Renal cortex interstitium (tissue), 11 donors: ENCODE measurements at regions not wholly inside any gene's neighbourhood (a gene's known extent, or its start where the extent isn't known, plus 50 kb on each side); places are given as distances from the start of the nearest gene placed in this dataset.
"Not testable (repeated sequence)": the region's sequence is repeated elsewhere in the genome, so short reads cannot be mapped to it uniquely, and the experiment has no call there.

Experiments
- DNase-seq, 11 donors: peaks; one replicate each; pipeline ENCODE4 v3.0.0-alpha.2; 2013; ENCODE audit warnings: low read depth in 9 of 11, low spot score in 4 of 11; ENCODE audit errors: extremely low read depth in 1 of 11

- DNase-seq = not testable (repeated sequence)
These were observed 231.1 kb upstream of the NOTCH2NLA start for GRCh38 chr1:146459939-146460338.

DNA sequence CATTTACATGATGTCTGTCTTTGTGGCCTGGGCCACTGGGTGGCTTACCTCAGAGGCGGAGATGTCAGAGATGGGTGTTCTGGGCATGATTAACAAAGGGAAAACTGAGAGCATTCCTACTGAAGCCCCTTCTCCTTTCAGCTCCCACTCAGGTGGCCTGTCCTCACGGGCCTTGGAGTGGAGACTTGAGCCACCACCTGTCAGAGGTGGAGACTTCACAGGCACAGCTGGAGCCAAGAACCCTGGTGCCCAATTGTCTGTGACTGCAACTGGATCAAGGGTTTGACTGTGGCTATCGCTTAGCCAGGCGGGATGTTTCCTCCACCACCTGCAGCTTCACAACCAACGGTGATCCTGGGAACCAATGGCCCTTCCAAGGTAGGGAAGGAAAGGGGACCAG, 230.5 kb upstream of the NOTCH2NLA start:
- DNase-seq = not testable (repeated sequence)

DNA sequence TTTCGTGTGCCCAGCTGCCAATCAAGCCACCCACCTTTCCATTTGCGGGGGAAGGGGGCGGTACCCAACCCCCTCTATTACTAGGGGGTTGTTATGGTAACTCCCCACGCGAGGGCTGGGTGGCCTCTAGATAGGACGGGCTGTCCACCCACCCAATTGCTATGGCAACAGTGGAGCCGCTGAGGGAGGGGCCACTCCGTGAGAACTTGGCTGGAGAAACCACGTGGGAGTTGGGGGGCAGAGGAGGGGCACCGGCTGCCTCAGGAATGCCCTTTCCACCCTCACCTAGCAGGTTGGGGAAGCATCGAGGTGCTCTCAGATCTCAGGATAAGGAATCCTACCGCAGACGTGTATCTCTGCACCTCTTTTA, 220.0 kb upstream of the NOTCH2NLA start:
- DNase-seq = not testable (repeated sequence)

DNA sequence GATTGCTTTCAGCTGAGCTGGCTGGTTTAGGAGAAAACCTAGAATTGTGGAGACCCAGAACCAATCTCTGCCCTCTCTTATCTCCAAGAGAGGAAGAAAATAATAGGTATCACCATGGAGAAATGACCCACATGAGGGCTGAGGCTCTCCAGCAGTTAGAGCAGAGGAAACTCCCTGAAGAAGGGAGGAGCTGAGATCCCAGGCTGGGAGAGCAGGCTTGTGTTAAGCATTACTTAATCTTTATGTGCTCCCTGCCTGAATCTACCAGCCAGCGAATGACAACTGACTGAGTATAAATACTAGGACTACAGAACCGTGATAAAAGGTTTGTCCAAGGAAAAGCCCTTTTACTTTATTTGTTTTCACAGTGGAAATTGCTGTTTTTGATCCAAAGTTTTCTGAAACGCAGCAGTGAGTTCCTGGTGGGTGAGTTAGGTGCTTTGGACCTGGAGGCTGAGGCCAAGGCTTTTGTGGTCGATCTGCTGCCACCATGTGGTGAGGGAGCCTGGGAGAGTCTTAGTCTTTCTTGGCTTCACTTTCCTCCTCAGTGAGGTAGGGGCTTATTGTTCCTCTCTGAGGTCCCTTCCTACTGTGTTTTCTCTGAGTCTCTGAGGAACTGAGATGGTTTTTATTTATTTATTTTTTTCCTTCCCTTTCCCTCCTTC, 219.5 kb upstream of the NOTCH2NLA start:
- not testable (repeated sequence) for DNase-seq

GRCh38 chr1:146443871-146444222, 215.0 kb upstream of the NOTCH2NLA start:
- DNase-seq = peak in 4 of 11 donors; percentile 0 to 5 (median 2)

GRCh38 chr1:146443088-146443870, 214.5 kb upstream of the NOTCH2NLA start:
- DNase-seq = peak in 1 of 11 donors; percentile 0

DNA sequence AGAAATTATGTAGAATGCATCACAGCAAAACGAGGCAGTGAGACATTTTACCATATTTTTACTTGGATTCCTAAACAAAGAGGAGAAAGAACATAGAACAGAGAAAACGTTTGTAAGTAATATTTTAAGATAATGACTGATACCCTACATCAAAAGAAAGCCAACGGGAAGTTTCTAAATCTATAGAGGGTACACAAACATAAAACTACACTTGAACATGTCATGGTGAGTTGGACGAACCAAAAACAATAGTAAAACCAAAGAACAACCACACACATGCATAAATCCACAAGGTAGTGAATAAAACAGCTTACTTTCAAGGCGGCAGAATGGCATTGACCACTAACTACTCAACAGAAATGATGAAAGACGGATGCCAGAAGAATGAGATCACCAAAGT, 209.7 kb upstream of the NOTCH2NLA start:
- not testable (repeated sequence) for DNase-seq

DNA sequence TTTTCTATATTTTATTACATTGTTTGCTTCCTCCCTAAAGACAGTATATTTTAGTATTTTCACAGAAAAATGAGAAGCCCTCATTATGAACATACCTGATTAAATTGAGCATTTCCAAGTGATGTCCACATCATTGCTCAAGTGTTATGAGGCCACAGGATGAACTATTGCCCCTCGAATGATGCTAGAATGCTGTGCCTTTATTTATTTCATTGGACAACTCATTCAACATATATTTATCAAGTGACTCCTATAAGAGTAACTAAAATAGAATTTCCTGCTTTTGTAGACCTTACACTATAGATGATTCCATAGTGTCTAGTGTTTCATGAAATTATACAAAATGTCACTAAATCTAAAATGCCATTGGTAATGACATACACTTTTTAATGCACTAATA, 187.8 kb upstream of the NOTCH2NLA start:
- not testable (repeated sequence) for DNase-seq

DNA sequence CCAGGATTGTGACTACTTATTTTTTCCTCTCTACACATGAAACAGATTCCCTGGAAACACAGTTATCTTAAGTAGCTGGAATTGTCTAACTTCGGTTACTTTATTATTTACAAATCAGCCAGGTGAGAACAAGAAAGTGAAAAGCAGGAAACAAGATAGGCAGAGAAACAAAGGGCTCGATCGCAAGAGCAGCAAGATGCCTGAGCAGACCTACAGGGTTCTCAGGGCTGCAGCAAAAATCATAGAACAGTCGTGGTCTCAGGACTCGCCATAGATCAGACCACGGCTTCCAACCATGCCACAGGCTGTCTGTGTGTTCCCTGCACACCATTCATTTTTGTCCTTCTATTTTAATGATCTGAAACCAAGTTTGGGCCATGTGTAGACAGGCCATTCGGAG, 186.2 kb upstream of the NOTCH2NLA start:
- DNase-seq = not testable (repeated sequence)

- DNase-seq = peak in 1 of 11 donors; percentile 4
These were observed 185.1 kb upstream of the NOTCH2NLA start for GRCh38 chr1:146413911-146414310.

- not testable (repeated sequence) for DNase-seq
These were observed 183.1 kb upstream of the NOTCH2NLA start for GRCh38 chr1:146411923-146412322.

- peak in 4 of 11 donors; percentile 41 to 44 (median 44) for DNase-seq
These were observed 181.1 kb upstream of the NOTCH2NLA start for GRCh38 chr1:146409817-146410441.

DNA sequence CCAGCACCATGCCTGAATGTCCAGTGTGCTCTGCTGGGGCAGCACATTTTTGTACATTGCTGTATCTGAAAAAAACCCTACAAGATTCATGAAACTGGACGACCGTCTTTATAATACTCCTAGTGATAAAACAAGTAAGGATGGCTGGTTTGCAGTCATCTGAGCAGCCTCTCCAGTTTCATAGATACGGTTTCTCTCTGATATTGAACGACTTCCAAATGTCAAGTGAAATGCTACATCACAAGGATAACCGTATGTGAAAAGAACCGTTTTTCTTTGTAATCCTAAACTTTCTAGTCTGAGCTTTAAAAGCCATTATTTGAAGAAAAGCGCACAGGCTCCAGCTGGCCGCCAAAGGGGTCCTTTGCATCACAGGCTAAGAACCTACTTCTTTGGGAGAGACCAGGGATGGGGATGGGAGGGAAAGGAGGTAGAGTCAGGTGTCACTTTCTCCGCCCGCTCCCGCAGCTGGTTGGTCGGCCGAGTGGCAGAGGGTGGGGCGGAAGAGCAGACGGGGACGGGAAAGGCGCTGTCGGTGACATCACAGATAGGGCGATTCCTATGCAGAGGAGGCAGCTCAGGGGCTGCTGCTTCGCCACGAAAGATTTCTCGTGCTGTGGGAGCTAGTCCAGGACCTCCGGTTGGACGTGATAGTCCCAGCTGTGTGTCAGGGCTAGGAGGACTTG, 180.4 kb upstream of the NOTCH2NLA start:
- peak in 4 of 11 donors; percentile 55 to 62 (median 58) for DNase-seq

DNA sequence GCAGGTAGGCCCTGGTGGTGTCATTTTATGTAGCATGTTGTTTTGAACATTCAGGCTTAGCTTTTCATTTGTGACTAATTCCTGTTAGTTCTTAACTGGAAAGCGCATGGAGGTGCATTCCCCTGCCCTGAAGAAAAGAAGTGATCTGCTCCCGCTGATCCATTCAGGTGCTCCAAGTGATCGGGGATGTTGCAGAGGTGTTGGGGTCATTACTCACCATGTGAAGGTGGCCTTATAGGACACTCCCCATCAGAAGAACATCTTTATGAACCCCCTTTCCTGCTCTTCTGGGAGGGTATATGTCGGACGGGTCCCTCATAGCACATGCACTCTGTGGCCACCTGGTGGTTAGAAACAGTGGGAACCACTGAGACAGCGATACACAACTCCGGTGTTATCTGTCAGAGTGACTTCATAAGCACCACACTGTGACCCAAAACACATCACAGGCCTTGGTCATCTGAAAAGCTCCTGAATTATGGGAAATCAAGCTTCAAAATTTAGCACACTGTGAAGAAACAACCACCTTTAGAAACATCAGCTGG, 172.5 kb upstream of the NOTCH2NLA start:
- DNase-seq = not testable (repeated sequence)

GRCh38 chr1:146400173-146401121, 171.6 kb upstream of the NOTCH2NLA start:
- DNase-seq = not testable (repeated sequence)

- DNase-seq = not testable (repeated sequence)
These were observed 170.4 kb upstream of the NOTCH2NLA start for GRCh38 chr1:146399225-146399624.

DNA sequence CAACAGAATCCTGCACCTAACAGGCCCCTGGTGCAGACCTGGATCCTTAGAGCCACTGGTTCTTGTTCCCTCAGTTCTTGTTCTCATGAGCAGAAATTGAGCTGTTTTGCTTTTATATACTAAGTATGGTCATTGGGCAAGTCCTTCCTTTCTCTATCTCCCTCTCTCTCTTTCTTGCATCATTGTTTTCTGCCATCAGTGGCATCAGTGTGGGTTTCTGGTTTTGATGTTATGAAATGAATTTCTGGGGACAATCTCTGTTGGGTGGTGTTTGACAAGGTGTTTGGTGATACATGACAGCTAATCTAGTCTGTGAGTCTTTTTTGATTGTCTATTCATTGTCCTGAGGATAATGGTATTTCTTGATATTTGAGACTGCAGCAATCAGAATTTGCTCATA, 168.0 kb upstream of the NOTCH2NLA start:
- not testable (repeated sequence) for DNase-seq

GRCh38 chr1:146396242-146396641, 167.4 kb upstream of the NOTCH2NLA start:
- DNase-seq = not testable (repeated sequence)
